ENCODE measurements at regions not wholly inside any gene's neighbourhood (a gene's known extent, or its start where the extent isn't known, plus 50 kb on each side); places are given as distances from the start of the nearest gene placed in this dataset.

- Histone ChIP-seq H2BK20ac (ENCODE audit: low read length) (no peak overlapping the region), H3K79me2 (ENCODE audit: control insufficient read depth in 1 of 2, insufficient read depth in 2 of 2, low read length in 2 of 2) (no peaks in the 10 kb centered on the region), H2BK5ac (ENCODE audit: low read depth, low read length) (no peak overlapping the region), H3K4me1 (replicated peaks in 1 of 4; ENCODE audit: control insufficient read depth in 3 of 4, insufficient read depth in 4 of 4, low read length in 3 of 4) (no peaks in the 10 kb centered on the region), H4K5ac (ENCODE audit: insufficient read length, low read depth, low read length) (no peak overlapping the region), H3K27ac (ENCODE audit: low read depth, low read length) (no peak overlapping the region), H3K4ac (replicated peaks; ENCODE audit: insufficient read length, low read depth, low read length) (no peak overlapping the region), H3K56ac (replicated peaks; ENCODE audit: insufficient read length, low read depth, low read length) (no peak overlapping the region), H2AFZ (ENCODE audit: low read length) (no peak overlapping the region), H4K8ac (ENCODE audit: extremely low read depth, insufficient read depth, low read length) (no peak overlapping the region), H2BK12ac (ENCODE audit: low read depth, low read length) (no peak overlapping the region), H2AK5ac (ENCODE audit: low read depth, low read length) (no peak overlapping the region), H3K23ac (ENCODE audit: insufficient read length) (no peak overlapping the region), H4K20me1 (replicated peaks in 1 of 2; ENCODE audit: control insufficient read depth in 1 of 2, insufficient read depth in 2 of 2, low read length in 2 of 2) (no peaks in the 10 kb centered on the region), H3K4me3 (ENCODE audit: extremely low read depth in 1 of 4, insufficient read depth in 2 of 4, low read depth in 3 of 4, low read length in 4 of 4) (no peak overlapping the region), H3K9ac (replicated peaks in 1 of 4; ENCODE audit: extremely low read depth in 1 of 4, low read depth in 3 of 4, low read length in 3 of 4) (no peak overlapping the region), H2BK120ac (replicated peaks; ENCODE audit: low read depth, low read length) (no peak overlapping the region), H3K14ac (ENCODE audit: insufficient read length) (no peak overlapping the region), H3K18ac (ENCODE audit: extremely low read depth, low read length) (no peak overlapping the region), H2BK15ac (ENCODE audit: low read length) (no peak overlapping the region), H3K23me2 (ENCODE audit: low read depth, low read length) (no peaks in the 10 kb centered on the region), H3K4me2 (ENCODE audit: insufficient read depth in 1 of 2, low read depth in 2 of 2, low read length in 2 of 2) (no peak overlapping the region), H3K27me3 (replicated peaks in 1 of 4; ENCODE audit: control insufficient read depth in 3 of 4, extremely low read depth in 1 of 4, insufficient read depth in 3 of 4, low read length in 3 of 4) (no peaks in the 10 kb centered on the region), H4K91ac (replicated peaks; ENCODE audit: insufficient read length, low read length) (no peak overlapping the region), H3K36me3 (ENCODE audit: control insufficient read depth in 2 of 4, insufficient read depth in 4 of 4, low read length in 3 of 4) (no peaks in the 10 kb centered on the region), H3K79me1 (ENCODE audit: low read depth, low read length) (no peaks in the 10 kb centered on the region), H3K9me3 (ENCODE audit: insufficient read depth in 2 of 2, low read depth in 1 of 2, low read length in 1 of 2) (peaks cover 48 to 55% of the 10 kb centered on the region in 2 experiments)
- ChIA-PET CTCF (ENCODE audit: partially characterized antibody) (no interaction called here), POLR2A (ENCODE audit: partially characterized antibody) (no interaction called here)
- DNase-seq (ENCODE audit: low read depth in 1 of 2, low spot score in 2 of 2) (no peak), FAIRE-seq (no peak)
- 96% methylated on average over 4 of the region's 4 CpGs; no CpG with 5 or more reads in 1 of the 2 experiments for WGBS, 2 experiments (ENCODE audit: extremely low coverage in 1 of 2, insufficient coverage in 1 of 2, insufficient read length in 1 of 2, insufficient replicate concordance in 2 of 2, low coverage in 1 of 2, low lambda C conversion rate in 2 of 2, missing lambda C conversion rate in 1 of 2)
- TF ChIP-seq CHD7 (IDR thresholded peaks at IDR 0.05; ENCODE audit: insufficient replicate concordance, low read length) = no peak
Observed at GRCh38 chr12:38175538-38175937, 141.0 kb upstream of the ALG10B start.
